Body of pancreas (tissue), 4 donors: ENCODE measurements at regions not wholly inside any gene's neighbourhood (a gene's known extent, or its start where the extent isn't known, plus 50 kb on each side); places are given as distances from the start of the nearest gene placed in this dataset.

ENCODE experiments used
- POLR2A ChIP-seq, 3 donors: fragments of 450-650 bp; IDR thresholded peaks; one replicate each; pipeline ENCODE4 v1.6.1; 2016; ENCODE audit warnings: antibody characterized with exemption in 3 of 3, mild to moderate bottlenecking in 2 of 3
- TF ChIP-seq, protein P1 (sequence below), 7 experiments: fragments of 450-650 bp in 4 of 7; fragments of 200-600 bp in 3 of 7; sonication (generic) in 3 of 7; IDR thresholded peaks; one replicate each; pipeline ENCODE4 v1.5.1; 2016 to 2019; ENCODE audit warnings: antibody characterized with exemption in 7 of 7

DNA sequence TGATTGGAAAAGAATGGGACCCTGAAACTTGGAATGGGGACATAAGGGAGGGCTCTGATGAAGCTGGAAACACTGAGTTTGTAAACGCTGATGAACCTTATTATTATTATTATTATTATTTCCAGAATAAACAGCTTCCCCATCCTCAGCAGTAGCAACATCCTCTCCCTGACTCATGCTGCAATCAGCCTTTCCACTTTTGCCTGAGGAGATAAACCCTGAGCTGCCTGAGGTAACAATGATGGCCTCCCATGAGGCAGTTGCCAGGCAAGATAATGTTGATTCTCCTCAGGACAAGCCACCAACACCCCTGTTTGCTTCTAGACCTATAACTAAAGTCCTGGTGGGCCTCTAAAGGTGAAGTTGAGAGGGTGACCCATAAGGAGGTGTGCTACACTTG is 139.2 kb upstream of the ATP10B start:
- no peak for TF ChIP-seq POLR2A (IDR thresholded peaks at IDR 0.05)
- TF ChIP-seq, protein P1, sequence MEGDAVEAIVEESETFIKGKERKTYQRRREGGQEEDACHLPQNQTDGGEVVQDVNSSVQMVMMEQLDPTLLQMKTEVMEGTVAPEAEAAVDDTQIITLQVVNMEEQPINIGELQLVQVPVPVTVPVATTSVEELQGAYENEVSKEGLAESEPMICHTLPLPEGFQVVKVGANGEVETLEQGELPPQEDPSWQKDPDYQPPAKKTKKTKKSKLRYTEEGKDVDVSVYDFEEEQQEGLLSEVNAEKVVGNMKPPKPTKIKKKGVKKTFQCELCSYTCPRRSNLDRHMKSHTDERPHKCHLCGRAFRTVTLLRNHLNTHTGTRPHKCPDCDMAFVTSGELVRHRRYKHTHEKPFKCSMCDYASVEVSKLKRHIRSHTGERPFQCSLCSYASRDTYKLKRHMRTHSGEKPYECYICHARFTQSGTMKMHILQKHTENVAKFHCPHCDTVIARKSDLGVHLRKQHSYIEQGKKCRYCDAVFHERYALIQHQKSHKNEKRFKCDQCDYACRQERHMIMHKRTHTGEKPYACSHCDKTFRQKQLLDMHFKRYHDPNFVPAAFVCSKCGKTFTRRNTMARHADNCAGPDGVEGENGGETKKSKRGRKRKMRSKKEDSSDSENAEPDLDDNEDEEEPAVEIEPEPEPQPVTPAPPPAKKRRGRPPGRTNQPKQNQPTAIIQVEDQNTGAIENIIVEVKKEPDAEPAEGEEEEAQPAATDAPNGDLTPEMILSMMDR (IDR thresholded peaks at IDR 0.05) = no peak
